GM12878 (cell line): ENCODE measurements at regions not wholly inside any gene's neighbourhood (a gene's known extent, or its start where the extent isn't known, plus 50 kb on each side); places are given as distances from the start of the nearest gene placed in this dataset.

ENCODE experiments used
- ATAC-seq: fragments of 200-7000 bp; cut with Tn5 transposase; 3 replicates; pipeline ENCODE4 v1.9.1; 2020; ENCODE audit warnings: mild to moderate bottlenecking, moderate library complexity
- BruUV-seq: library from RNA; stranded (reverse); fragments of 400-500 nt; replicated peaks from 2 replicates; lab custom pipeline; 2021; lab: Mats Ljungman, UMichigan
- CTCF ChIA-PET: fragments of 300-600 bp; sonication (Branson Sonifier 250); formaldehyde crosslinking; extraction: SDS; loops from one replicate; lab custom pipeline; 2021; ENCODE audit warnings: inconsistent platforms; lab: Yijun Ruan, JAX
- POLR2A ChIA-PET: fragments of 350-600 bp; formaldehyde crosslinking; extraction: SDS; loops from one replicate; lab custom pipeline; 2021; ENCODE audit warnings: inconsistent platforms; lab: Charles Lee
- RAD21 ChIA-PET: fragments of 300-600 bp; sonication (Branson Sonifier 250); formaldehyde crosslinking; loops from one replicate; lab custom pipeline; 2023; ENCODE audit warnings: antibody characterized with exemption; ENCODE audit not compliant: unreplicated experiment; lab: Charles Lee
- SMC1A ChIA-PET: fragments of 300-600 bp; sonication (Branson Sonifier 250); formaldehyde crosslinking; loops from one replicate; lab custom pipeline; 2023; ENCODE audit not compliant: unreplicated experiment, uncharacterized antibody; lab: Charles Lee
- DNase-seq: peaks from one replicate; pipeline ENCODE4 v3.0.0-alpha.2; 2011; ENCODE audit warnings: low read depth, low spot score
- FAIRE-seq: peaks from 3 replicates; lab custom pipeline; 2011; peaks lifted over from hg19 to GRCh38; lab: Jason Lieb, UNC
- H2AFZ ChIP-seq: 2 replicates; pipeline ENCODE4 v1.6.0; 2011; ENCODE audit warnings: low read depth, low read length, control low read depth; ENCODE audit not compliant: control insufficient read depth
- H3K27ac ChIP-seq: 2 replicates; pipeline ENCODE4 v1.5.1; 2011; ENCODE audit warnings: control low read depth; ENCODE audit not compliant: control insufficient read depth, insufficient read depth
- H3K27me3 ChIP-seq, 2 experiments: replicated peaks in 1 of 2; 2 replicates each; pipeline versions ENCODE4 v1.6.0 to v1.6.1; 2011; ENCODE audit warnings: low read length in 1 of 2; ENCODE audit not compliant: control insufficient read depth in 2 of 2, insufficient read depth in 2 of 2
- H3K36me3 ChIP-seq, 2 experiments: 2 replicates each; pipeline ENCODE4 v1.5.1; 2011; ENCODE audit warnings: low read length in 1 of 2; ENCODE audit not compliant: control insufficient read depth in 2 of 2, insufficient read depth in 2 of 2
- H3K4me1 ChIP-seq: 2 replicates; pipeline ENCODE4 v1.6.1; 2011; ENCODE audit warnings: mild to moderate bottlenecking, low read length, moderate library complexity, mixed read lengths; ENCODE audit not compliant: control insufficient read depth, insufficient read depth
- H3K4me2 ChIP-seq: 2 replicates; pipeline ENCODE4 v1.6.0; 2011; ENCODE audit warnings: control low read depth; ENCODE audit not compliant: control insufficient read depth, insufficient read depth
- H3K4me3 ChIP-seq: fragments of 200-600 bp; sonication (generic); 2 replicates; pipeline ENCODE4 v1.5.1; 2016
- H3K79me2 ChIP-seq: 2 replicates; pipeline ENCODE4 v1.6.0; 2011; ENCODE audit warnings: low read length; ENCODE audit not compliant: control insufficient read depth, insufficient read depth
- H3K9ac ChIP-seq: 2 replicates; pipeline ENCODE4 v1.8.0; 2011; ENCODE audit warnings: low read length, control low read depth, mixed read lengths; ENCODE audit not compliant: control insufficient read depth, insufficient read depth
- H3K9me3 ChIP-seq: replicated peaks from 3 replicates; pipeline ENCODE4 v1.5.1; 2011; ENCODE audit warnings: mild to moderate bottlenecking, low read length; ENCODE audit not compliant: control insufficient read depth, insufficient read depth
- H4K20me1 ChIP-seq: 2 replicates; pipeline ENCODE4 v1.6.0; 2011; ENCODE audit not compliant: control insufficient read depth, insufficient read depth
- BHLHE40 ChIP-seq, 2 experiments: fragments of 450-650 bp in 1 of 2; IDR thresholded peaks; 2 replicates each; pipeline ENCODE4 v1.6.1; 2011 to 2017; ENCODE audit warnings: low read depth in 2 of 2, borderline replicate concordance in 1 of 2, improper control_type of control experiment in 1 of 2, low read length in 1 of 2, mild to moderate bottlenecking in 1 of 2
- BMI1 ChIP-seq: fragments of 450-650 bp; IDR thresholded peaks from 2 replicates; pipeline ENCODE4 v1.6.1; 2016; ENCODE audit warnings: mild to moderate bottlenecking, moderate library complexity, borderline replicate concordance
- CHD2 ChIP-seq: IDR thresholded peaks from 2 replicates; pipeline ENCODE4 v1.6.1; 2011; ENCODE audit warnings: low read depth, low read length, improper control_type of control experiment, borderline replicate concordance
- E2F8 ChIP-seq: fragments of 450-650 bp; IDR thresholded peaks from 2 replicates; pipeline ENCODE4 v1.6.1; 2018; ENCODE audit warnings: mild to moderate bottlenecking, low read depth, moderate library complexity; ENCODE audit not compliant: partially characterized antibody
- ESRRA ChIP-seq: IDR thresholded peaks from 2 replicates; pipeline ENCODE4 v1.6.1; 2012; ENCODE audit warnings: mild to moderate bottlenecking, low read length, improper control_type of control experiment
- GABPA ChIP-seq: IDR thresholded peaks from 2 replicates; pipeline ENCODE4 v1.6.1; 2014; ENCODE audit warnings: antibody characterized with exemption, low read depth, mild to moderate bottlenecking, inconsistent platforms
- HDGF ChIP-seq: fragments of 450-650 bp; IDR thresholded peaks from 2 replicates; pipeline ENCODE4 v1.6.1; 2016; ENCODE audit warnings: antibody characterized with exemption
- RBBP5 ChIP-seq: fragments of 200-600 bp; sonication (generic); conservative IDR thresholded peaks from 2 replicates; pipeline ENCODE4 v1.6.1; 2016
- TCF3 ChIP-seq: IDR thresholded peaks from 2 replicates; pipeline ENCODE4 v1.6.1; 2012; ENCODE audit warnings: low read depth, mild to moderate bottlenecking, low read length, borderline replicate concordance; ENCODE audit not compliant: insufficient read depth
- USF1 ChIP-seq: IDR thresholded peaks from 2 replicates; pipeline ENCODE4 v1.6.1; 2011; ENCODE audit warnings: borderline replicate concordance, low read depth, mild to moderate bottlenecking, moderate library complexity, mixed read lengths, low read length; ENCODE audit not compliant: insufficient read depth; ENCODE audit errors: extremely low read length
- ZBED1 ChIP-seq: IDR thresholded peaks from 2 replicates; pipeline ENCODE4 v1.6.1; 2016; ENCODE audit warnings: borderline replicate concordance
- in situ Hi-C: fragments of 300-500 bp; cut with MboI; formaldehyde crosslinking; loops from 9 replicates; pipeline ENCODE4 v1.14.3; 2018; ENCODE audit warnings: mixed read lengths
- intact Hi-C: fragments of 100-400 bp; cut with micrococcal nuclease; formaldehyde crosslinking; loops from one replicate; pipeline ENCODE4 v1.14.2; 2022; ENCODE audit not compliant: unreplicated experiment
- TF ChIP-seq, protein P1 (sequence below): IDR thresholded peaks from 2 replicates; pipeline ENCODE4 v1.6.1; 2012; ENCODE audit warnings: low read depth, low read length, improper control_type of control experiment
- TF ChIP-seq, protein P2 (sequence below): IDR thresholded peaks from 2 replicates; pipeline ENCODE4 v1.6.1; 2011; ENCODE audit warnings: low read depth, low read length, improper control_type of control experiment, borderline replicate concordance

GRCh38 chr12:66813137-66813892, 134.4 kb upstream of the GRIP1 start (continued):
- no peak for TF ChIP-seq E2F8
- TF ChIP-seq TCF3: no peak
- no peak for TF ChIP-seq HDGF
- no peak for TF ChIP-seq BHLHE40 (IDR thresholded peaks at IDR 0.05; ENCODE audit: borderline replicate concordance in 1 of 2, low read depth in 2 of 2, low read length in 1 of 2)

- FAIRE-seq (no peak), DNase-seq (no peak), ATAC-seq (no peak)
- CTCF ChIA-PET: no interaction called here
- H3K9me3 ChIP-seq: no peaks in the 10 kb centered on the region
- H3K4me3 ChIP-seq: no peak overlapping the region
- no TSS peak for BruUV-seq
- no peaks in the 10 kb centered on the region for H4K20me1 ChIP-seq
- RAD21 ChIA-PET: no interaction called here
- H3K9ac ChIP-seq: no peak overlapping the region
- H3K27ac ChIP-seq: no peak overlapping the region
- no peaks in the 10 kb centered on the region for H3K4me1 ChIP-seq
- H3K36me3 ChIP-seq: no peaks in the 10 kb centered on the region
- H2AFZ ChIP-seq: no peak overlapping the region
- no peaks in the 10 kb centered on the region for H3K27me3 ChIP-seq
- SMC1A ChIA-PET: interaction anchor here (1.0 kb wide), 1 partner anchor 541 kb away, joined by 3 read pairs; no protein-coding TSS in a partner anchor
- no peak overlapping the region for H3K4me2 ChIP-seq
- intact Hi-C loops: no loop called here
- H3K79me2 ChIP-seq: no peaks in the 10 kb centered on the region
- POLR2A ChIA-PET: no interaction called here
- in situ Hi-C loops: no loop called here
- no peak for TF ChIP-seq GABPA
- no peak for TF ChIP-seq USF1
- no peak for TF ChIP-seq CHD2
- TF ChIP-seq ZBED1: no peak
- no peak for TF ChIP-seq E2F8
- no peak for TF ChIP-seq ESRRA
- TF ChIP-seq, protein P1, sequence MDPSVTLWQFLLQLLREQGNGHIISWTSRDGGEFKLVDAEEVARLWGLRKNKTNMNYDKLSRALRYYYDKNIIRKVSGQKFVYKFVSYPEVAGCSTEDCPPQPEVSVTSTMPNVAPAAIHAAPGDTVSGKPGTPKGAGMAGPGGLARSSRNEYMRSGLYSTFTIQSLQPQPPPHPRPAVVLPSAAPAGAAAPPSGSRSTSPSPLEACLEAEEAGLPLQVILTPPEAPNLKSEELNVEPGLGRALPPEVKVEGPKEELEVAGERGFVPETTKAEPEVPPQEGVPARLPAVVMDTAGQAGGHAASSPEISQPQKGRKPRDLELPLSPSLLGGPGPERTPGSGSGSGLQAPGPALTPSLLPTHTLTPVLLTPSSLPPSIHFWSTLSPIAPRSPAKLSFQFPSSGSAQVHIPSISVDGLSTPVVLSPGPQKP: no peak
- TF ChIP-seq, protein P2, sequence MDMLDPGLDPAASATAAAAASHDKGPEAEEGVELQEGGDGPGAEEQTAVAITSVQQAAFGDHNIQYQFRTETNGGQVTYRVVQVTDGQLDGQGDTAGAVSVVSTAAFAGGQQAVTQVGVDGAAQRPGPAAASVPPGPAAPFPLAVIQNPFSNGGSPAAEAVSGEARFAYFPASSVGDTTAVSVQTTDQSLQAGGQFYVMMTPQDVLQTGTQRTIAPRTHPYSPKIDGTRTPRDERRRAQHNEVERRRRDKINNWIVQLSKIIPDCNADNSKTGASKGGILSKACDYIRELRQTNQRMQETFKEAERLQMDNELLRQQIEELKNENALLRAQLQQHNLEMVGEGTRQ: no peak
- no peak for TF ChIP-seq BMI1
- no peak for TF ChIP-seq TCF3
- TF ChIP-seq RBBP5: no peak
Measured at GRCh38 chr12:66819587-66819986, 140.7 kb upstream of the GRIP1 start.
